Endothelial cell (in vitro differentiated cells): ENCODE measurements at regions not wholly inside any gene's neighbourhood (a gene's known extent, or its start where the extent isn't known, plus 50 kb on each side); places are given as distances from the start of the nearest gene placed in this dataset.
"Not testable (repeated sequence)": the region's sequence is repeated elsewhere in the genome, so short reads cannot be mapped to it uniquely, and the experiment has no call there.

ENCODE experiments used
- DNase-seq: peaks from one replicate; pipeline ENCODE4 v3.0.0; 2021; ENCODE audit warnings: low spot score
- H3K27ac Mint-ChIP-seq: one replicate; pipeline ENCODE4 v1.8.0; 2021; ENCODE audit warnings: mixed read lengths, inconsistent platforms; ENCODE audit not compliant: unreplicated experiment
- H3K27me3 Mint-ChIP-seq: one replicate; pipeline ENCODE4 v1.8.0; 2021; ENCODE audit warnings: mild to moderate bottlenecking, moderate library complexity, mixed read lengths, inconsistent platforms; ENCODE audit not compliant: unreplicated experiment
- H3K36me3 Mint-ChIP-seq: one replicate; pipeline ENCODE4 v1.8.0; 2021; ENCODE audit warnings: mild to moderate bottlenecking, low read depth, mixed read lengths, inconsistent platforms; ENCODE audit not compliant: unreplicated experiment
- H3K4me1 Mint-ChIP-seq: one replicate; pipeline ENCODE4 v1.8.0; 2021; ENCODE audit warnings: mild to moderate bottlenecking, mixed read lengths, inconsistent platforms; ENCODE audit not compliant: unreplicated experiment
- H3K4me3 Mint-ChIP-seq: one replicate; pipeline ENCODE4 v1.8.0; 2021; ENCODE audit warnings: mild to moderate bottlenecking, mixed read lengths, inconsistent platforms; ENCODE audit not compliant: unreplicated experiment
- H3K9me3 Mint-ChIP-seq: one replicate; pipeline ENCODE4 v1.8.0; 2021; ENCODE audit warnings: mixed read lengths, inconsistent platforms; ENCODE audit not compliant: unreplicated experiment
- TF ChIP-seq, protein P1 (sequence below): fragments of 200-600 bp; sonication (generic); IDR thresholded peaks from one replicate; pipeline ENCODE4 v1.5.0; 2021; ENCODE audit warnings: antibody characterized with exemption; ENCODE audit not compliant: unreplicated experiment

- Mint-ChIP-seq H3K4me1 (no peaks in the 10 kb centered on the region), H3K27ac (no peak overlapping the region), H3K4me3 (no peak overlapping the region), H3K36me3 (no peaks in the 10 kb centered on the region), H3K27me3 (peaks cover 7% of the 10 kb centered on the region), H3K9me3 (no peaks in the 10 kb centered on the region)
- TF ChIP-seq, protein P1, sequence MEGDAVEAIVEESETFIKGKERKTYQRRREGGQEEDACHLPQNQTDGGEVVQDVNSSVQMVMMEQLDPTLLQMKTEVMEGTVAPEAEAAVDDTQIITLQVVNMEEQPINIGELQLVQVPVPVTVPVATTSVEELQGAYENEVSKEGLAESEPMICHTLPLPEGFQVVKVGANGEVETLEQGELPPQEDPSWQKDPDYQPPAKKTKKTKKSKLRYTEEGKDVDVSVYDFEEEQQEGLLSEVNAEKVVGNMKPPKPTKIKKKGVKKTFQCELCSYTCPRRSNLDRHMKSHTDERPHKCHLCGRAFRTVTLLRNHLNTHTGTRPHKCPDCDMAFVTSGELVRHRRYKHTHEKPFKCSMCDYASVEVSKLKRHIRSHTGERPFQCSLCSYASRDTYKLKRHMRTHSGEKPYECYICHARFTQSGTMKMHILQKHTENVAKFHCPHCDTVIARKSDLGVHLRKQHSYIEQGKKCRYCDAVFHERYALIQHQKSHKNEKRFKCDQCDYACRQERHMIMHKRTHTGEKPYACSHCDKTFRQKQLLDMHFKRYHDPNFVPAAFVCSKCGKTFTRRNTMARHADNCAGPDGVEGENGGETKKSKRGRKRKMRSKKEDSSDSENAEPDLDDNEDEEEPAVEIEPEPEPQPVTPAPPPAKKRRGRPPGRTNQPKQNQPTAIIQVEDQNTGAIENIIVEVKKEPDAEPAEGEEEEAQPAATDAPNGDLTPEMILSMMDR = no peak
- DNase-seq = no peak
These were observed 131.3 kb downstream of the LPIN1 start for GRCh38 chr2:11877764-11878163.

DNA sequence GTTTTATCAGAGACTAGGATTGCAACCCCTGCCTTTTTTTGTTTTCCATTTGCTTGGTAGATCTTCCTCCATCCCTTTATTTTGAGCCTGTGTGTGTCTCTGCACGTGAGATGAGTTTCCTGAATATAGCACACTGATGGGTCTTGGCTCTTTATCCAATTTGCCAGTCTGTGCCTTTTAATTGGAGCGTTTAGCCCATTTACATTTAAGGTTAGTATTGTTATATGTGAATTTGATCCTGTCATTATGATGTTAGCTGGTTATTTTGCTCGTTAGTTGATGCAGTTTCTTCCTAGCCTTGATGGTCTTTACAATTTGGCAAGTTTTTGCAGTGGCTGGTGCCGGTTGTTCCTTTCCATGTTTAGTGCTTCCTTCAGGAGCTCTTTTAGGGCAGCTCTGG is 138.8 kb downstream of the LPIN1 start:
- DNase-seq, H3K27me3 Mint-ChIP-seq, H3K36me3 Mint-ChIP-seq, H3K9me3 Mint-ChIP-seq, H3K27ac Mint-ChIP-seq, H3K4me1 Mint-ChIP-seq, H3K4me3 Mint-ChIP-seq: not testable (repeated sequence)

- not testable (repeated sequence) for H3K36me3 Mint-ChIP-seq, DNase-seq, H3K4me1 Mint-ChIP-seq, H3K27me3 Mint-ChIP-seq, H3K9me3 Mint-ChIP-seq, H3K27ac Mint-ChIP-seq, H3K4me3 Mint-ChIP-seq
These were observed 140.5 kb downstream of the LPIN1 start for GRCh38 chr2:11886899-11887298.

DNA sequence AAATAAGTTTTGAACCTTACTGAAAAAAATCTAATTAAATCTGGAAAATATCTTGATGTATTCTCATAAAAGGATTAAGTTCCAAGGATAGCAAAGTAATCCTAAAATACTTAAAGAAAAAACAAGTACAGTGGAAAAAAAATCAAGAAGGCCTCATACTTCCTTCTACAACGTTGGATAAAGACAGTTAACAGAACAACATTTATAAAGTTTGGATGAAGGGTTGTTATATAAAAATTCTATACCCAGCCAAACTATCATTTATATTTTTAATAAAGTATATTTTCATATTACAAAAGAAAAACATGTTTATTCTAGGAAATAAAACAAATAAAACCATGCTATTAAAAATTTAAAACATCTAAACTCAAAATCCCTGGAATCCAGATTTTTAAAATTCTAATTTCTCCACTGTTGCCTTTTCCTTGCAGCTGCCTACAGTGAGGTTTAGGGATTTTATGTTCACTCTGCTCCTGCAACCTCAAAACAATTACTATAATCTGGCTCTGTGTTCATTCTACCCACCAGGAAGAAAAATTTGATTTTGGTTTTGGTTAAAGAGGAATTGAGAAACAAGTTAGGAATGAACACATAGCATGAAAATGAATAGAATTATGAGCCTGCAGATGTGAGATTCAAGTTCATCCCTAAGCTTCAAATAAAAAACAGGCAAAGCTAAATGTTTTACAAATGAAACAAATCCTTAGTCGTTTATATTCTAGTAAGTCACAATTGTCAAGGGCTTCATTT is 142.8 kb downstream of the LPIN1 start:
- no peak overlapping the region for H3K4me3 Mint-ChIP-seq
- H3K4me1 Mint-ChIP-seq = no peaks in the 10 kb centered on the region
- TF ChIP-seq, protein P1 = no peak
- no peak overlapping the region for H3K27ac Mint-ChIP-seq
- peaks cover 6% of the 10 kb centered on the region for H3K36me3 Mint-ChIP-seq
- peaks cover 6% of the 10 kb centered on the region for H3K9me3 Mint-ChIP-seq
- DNase-seq = no peak
- H3K27me3 Mint-ChIP-seq = peaks cover 2% of the 10 kb centered on the region

DNA sequence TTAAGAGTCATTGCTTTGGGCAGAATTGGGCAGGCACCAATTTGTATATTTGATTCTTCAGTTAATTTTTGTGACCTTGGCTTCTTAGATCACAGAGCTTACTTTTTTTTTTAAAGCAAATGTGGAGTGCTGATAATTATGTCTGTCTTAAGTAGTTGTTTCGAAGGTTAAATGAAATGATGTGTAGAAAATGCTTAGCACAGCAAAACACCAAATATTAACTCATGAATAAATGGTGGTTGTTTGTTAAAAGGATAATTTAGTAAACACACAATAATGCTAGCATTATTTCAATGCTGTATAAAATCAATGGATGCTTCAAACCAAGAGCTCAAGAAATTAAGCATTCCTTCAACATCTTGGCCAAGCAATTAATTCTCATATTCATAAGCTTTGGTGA is 143.4 kb downstream of the LPIN1 start:
- peaks cover 2% of the 10 kb centered on the region for H3K27me3 Mint-ChIP-seq
- no peaks in the 10 kb centered on the region for H3K4me1 Mint-ChIP-seq
- peaks cover 6% of the 10 kb centered on the region for H3K9me3 Mint-ChIP-seq
- peaks cover 6% of the 10 kb centered on the region for H3K36me3 Mint-ChIP-seq
- TF ChIP-seq, protein P1 = no peak
- H3K4me3 Mint-ChIP-seq = no peak overlapping the region
- no peak for DNase-seq
- H3K27ac Mint-ChIP-seq = no peak overlapping the region

GRCh38 chr2:11891028-11891427 is 144.6 kb downstream of the LPIN1 start:
- Mint-ChIP-seq H3K4me3 (no peak overlapping the region), H3K9me3 (peaks cover 6% of the 10 kb centered on the region), H3K36me3 (peaks cover 6% of the 10 kb centered on the region), H3K27me3 (peaks cover 2% of the 10 kb centered on the region), H3K4me1 (no peaks in the 10 kb centered on the region), H3K27ac (no peak overlapping the region)
- DNase-seq = no peak
- TF ChIP-seq, protein P1 = no peak
